22Rv1 (cell line): ENCODE measurements at regions not wholly inside any gene's neighbourhood (a gene's known extent, or its start where the extent isn't known, plus 50 kb on each side); places are given as distances from the start of the nearest gene placed in this dataset.

ENCODE experiments used
- CTCF ChIP-seq: fragments of 450-650 bp; IDR thresholded peaks from 2 replicates; pipeline ENCODE4 v1.5.1; 2017; ENCODE audit warnings: mild to moderate bottlenecking
- ZFX ChIP-seq: fragments of 450-650 bp; IDR thresholded peaks from 2 replicates; pipeline ENCODE4 v1.6.1; 2017; ENCODE audit warnings: antibody characterized with exemption, borderline replicate concordance

- TF ChIP-seq CTCF (no peak), ZFX (no peak)
These were observed 138.5 kb upstream of the ERCC6L2 start for GRCh38 chr9:95736891-95737522.
